NB4 (cell line): ENCODE measurements at regions not wholly inside any gene's neighbourhood (a gene's known extent, or its start where the extent isn't known, plus 50 kb on each side); places are given as distances from the start of the nearest gene placed in this dataset.

ENCODE experiments used
- CTCF ChIP-seq: IDR thresholded peaks from one replicate; pipeline ENCODE4 v1.5.1; 2012; ENCODE audit warnings: low read depth, low read length
- MAX ChIP-seq: IDR thresholded peaks from 2 replicates; pipeline ENCODE4 v1.6.1; 2011; ENCODE audit warnings: low read depth, low read length
- MYC ChIP-seq: IDR thresholded peaks from 2 replicates; pipeline ENCODE4 v1.6.1; 2011; ENCODE audit warnings: low read depth, low read length
- POLR2A ChIP-seq: IDR thresholded peaks from 2 replicates; pipeline ENCODE4 v1.6.1; 2011; ENCODE audit warnings: mild to moderate bottlenecking; ENCODE audit not compliant: insufficient read length; ENCODE audit errors: extremely low read depth

- TF ChIP-seq CTCF, result no peak
- TF ChIP-seq POLR2A, result no peak
- TF ChIP-seq MAX, result no peak
- no peak for TF ChIP-seq MYC
These were observed 178.9 kb upstream of the DYRK2 start for GRCh38 chr12:67469666-67470065.
